ENCODE measurements at regions not wholly inside any gene's neighbourhood (a gene's known extent, or its start where the extent isn't known, plus 50 kb on each side); places are given as distances from the start of the nearest gene placed in this dataset.

GRCh38 chr18:70982292-70982691 lies 693.4 kb downstream of the SOCS6 start:
- no peak overlapping the region for H4K5ac ChIP-seq (ENCODE audit: low read length)
- H3K9ac ChIP-seq (ENCODE audit: low read length), result no peak overlapping the region
- H3K56ac ChIP-seq (ENCODE audit: low read length), result no peak overlapping the region
- H2BK5ac ChIP-seq (ENCODE audit: low read length), result no peak overlapping the region
- no peaks in the 10 kb centered on the region for H3K27me3 ChIP-seq (ENCODE audit: insufficient read depth, low read length, poor library complexity)
- no peak overlapping the region for H3K4me2 ChIP-seq (ENCODE audit: low read length)
- no peak overlapping the region for H4K8ac ChIP-seq (ENCODE audit: low read depth, low read length)
- no peak overlapping the region for H2AK5ac ChIP-seq (ENCODE audit: low read length)
- H3K79me1 ChIP-seq (ENCODE audit: low read length), result no peaks in the 10 kb centered on the region
- H3K79me2 ChIP-seq (ENCODE audit: control insufficient read depth, insufficient read depth, low read length), result no peaks in the 10 kb centered on the region
- no peak for DNase-seq
- H3K18ac ChIP-seq (ENCODE audit: low read length), result no peak overlapping the region
- no peak overlapping the region for H3K27ac ChIP-seq (ENCODE audit: low read depth, low read length)
- H3K36me3 ChIP-seq (ENCODE audit: control insufficient read depth, insufficient read depth, low read length), result no peaks in the 10 kb centered on the region
- H2BK120ac ChIP-seq (ENCODE audit: low read depth, low read length), result no peak overlapping the region
- H3K4ac ChIP-seq (ENCODE audit: low read depth, low read length), result no peak overlapping the region
- H3K4me1 ChIP-seq (ENCODE audit: control insufficient read depth, low read depth, low read length), result no peaks in the 10 kb centered on the region
- H3K23ac ChIP-seq (ENCODE audit: low read length), result no peak overlapping the region
- WGBS (ENCODE audit: extremely low coverage, insufficient coverage, low lambda C conversion rate), result no CpG with 5 or more reads among the region's 2 CpGs
- H2BK15ac ChIP-seq (replicated peaks; ENCODE audit: low read depth), result no peak overlapping the region
- no peak overlapping the region for H3K4me3 ChIP-seq (ENCODE audit: low read length)

GRCh38 chr18:70981400-70982140 lies 692.7 kb downstream of the SOCS6 start:
- Histone ChIP-seq H3K23ac (ENCODE audit: low read length) (no peak overlapping the region), H3K79me2 (ENCODE audit: control insufficient read depth, insufficient read depth, low read length) (no peaks in the 10 kb centered on the region), H2BK120ac (ENCODE audit: low read depth, low read length) (no peak overlapping the region), H3K56ac (ENCODE audit: low read length) (no peak overlapping the region), H3K27ac (ENCODE audit: low read depth, low read length) (no peak overlapping the region), H3K18ac (ENCODE audit: low read length) (no peak overlapping the region), H3K9ac (ENCODE audit: low read length) (no peak overlapping the region), H3K4me1 (ENCODE audit: control insufficient read depth, low read depth, low read length) (no peaks in the 10 kb centered on the region), H3K4me3 (ENCODE audit: low read length) (no peak overlapping the region), H3K4ac (ENCODE audit: low read depth, low read length) (no peak overlapping the region), H2BK5ac (ENCODE audit: low read length) (no peak overlapping the region), H3K27me3 (ENCODE audit: insufficient read depth, low read length, poor library complexity) (no peaks in the 10 kb centered on the region), H3K4me2 (ENCODE audit: low read length) (no peak overlapping the region), H2AK5ac (ENCODE audit: low read length) (no peak overlapping the region), H3K36me3 (ENCODE audit: control insufficient read depth, insufficient read depth, low read length) (no peaks in the 10 kb centered on the region), H3K79me1 (ENCODE audit: low read length) (no peaks in the 10 kb centered on the region), H4K8ac (ENCODE audit: low read depth, low read length) (no peak overlapping the region), H4K5ac (ENCODE audit: low read length) (no peak overlapping the region), H2BK15ac (replicated peaks; ENCODE audit: low read depth) (no peak overlapping the region)
- DNase-seq, result no peak
- WGBS (ENCODE audit: extremely low coverage, insufficient coverage, low lambda C conversion rate), result no CpG with 5 or more reads among the region's 6 CpGs

GRCh38 chr18:70973626-70974025 lies 684.8 kb downstream of the SOCS6 start:
- no peak overlapping the region for H3K27ac ChIP-seq (ENCODE audit: low read depth, low read length)
- no peak overlapping the region for H3K56ac ChIP-seq (ENCODE audit: low read length)
- no peaks in the 10 kb centered on the region for H3K79me2 ChIP-seq (ENCODE audit: control insufficient read depth, insufficient read depth, low read length)
- H3K18ac ChIP-seq (ENCODE audit: low read length), result no peak overlapping the region
- H2BK15ac ChIP-seq (replicated peaks; ENCODE audit: low read depth), result no peak overlapping the region
- no peak overlapping the region for H3K23ac ChIP-seq (ENCODE audit: low read length)
- no peak overlapping the region for H4K5ac ChIP-seq (ENCODE audit: low read length)
- H3K4ac ChIP-seq (ENCODE audit: low read depth, low read length), result no peak overlapping the region
- H3K36me3 ChIP-seq (ENCODE audit: control insufficient read depth, insufficient read depth, low read length), result no peaks in the 10 kb centered on the region
- no peak overlapping the region for H3K9ac ChIP-seq (ENCODE audit: low read length)
- H3K27me3 ChIP-seq (ENCODE audit: insufficient read depth, low read length, poor library complexity), result no peaks in the 10 kb centered on the region
- no CpG with 5 or more reads among the region's 5 CpGs for WGBS (ENCODE audit: extremely low coverage, insufficient coverage, low lambda C conversion rate)
- no peak overlapping the region for H3K4me2 ChIP-seq (ENCODE audit: low read length)
- no peak overlapping the region for H3K4me3 ChIP-seq (ENCODE audit: low read length)
- no peak overlapping the region for H2AK5ac ChIP-seq (ENCODE audit: low read length)
- no peak overlapping the region for H4K8ac ChIP-seq (ENCODE audit: low read depth, low read length)
- H3K79me1 ChIP-seq (ENCODE audit: low read length), result no peaks in the 10 kb centered on the region
- H3K4me1 ChIP-seq (ENCODE audit: control insufficient read depth, low read depth, low read length), result no peaks in the 10 kb centered on the region
- H2BK120ac ChIP-seq (ENCODE audit: low read depth, low read length), result no peak overlapping the region
- DNase-seq, result peak; percentile 60
- no peak overlapping the region for H2BK5ac ChIP-seq (ENCODE audit: low read length)

GRCh38 chr18:70966419-70966818 lies 677.6 kb downstream of the SOCS6 start:
- H4K5ac ChIP-seq (ENCODE audit: low read length), result no peak overlapping the region
- DNase-seq, result no peak
- WGBS (ENCODE audit: extremely low coverage, insufficient coverage, low lambda C conversion rate), result no CpG with 5 or more reads among the region's 3 CpGs

GRCh38 chr18:70961939-70962338 lies 673.1 kb downstream of the SOCS6 start:
- Histone ChIP-seq H3K4ac (ENCODE audit: low read depth, low read length) (no peak overlapping the region), H3K27me3 (ENCODE audit: insufficient read depth, low read length, poor library complexity) (no peaks in the 10 kb centered on the region)
- WGBS (ENCODE audit: extremely low coverage, insufficient coverage, low lambda C conversion rate), result no CpG with 5 or more reads among the region's 3 CpGs

More at GRCh38 chr18:70966419-70966818, 677.6 kb downstream of the SOCS6 start:
- no peak overlapping the region for H3K18ac ChIP-seq (ENCODE audit: low read length)
- no peaks in the 10 kb centered on the region for H3K4me1 ChIP-seq (ENCODE audit: control insufficient read depth, low read depth, low read length)
- no peak overlapping the region for H2BK15ac ChIP-seq (replicated peaks; ENCODE audit: low read depth)
- H3K23ac ChIP-seq (ENCODE audit: low read length), result no peak overlapping the region
- H3K56ac ChIP-seq (ENCODE audit: low read length), result no peak overlapping the region
- no peak overlapping the region for H3K4me2 ChIP-seq (ENCODE audit: low read length)
- H4K8ac ChIP-seq (ENCODE audit: low read depth, low read length), result no peak overlapping the region
- no peak overlapping the region for H3K4ac ChIP-seq (ENCODE audit: low read depth, low read length)
- H2BK5ac ChIP-seq (ENCODE audit: low read length), result no peak overlapping the region
- no peaks in the 10 kb centered on the region for H3K36me3 ChIP-seq (ENCODE audit: control insufficient read depth, insufficient read depth, low read length)
- H3K79me1 ChIP-seq (ENCODE audit: low read length), result no peaks in the 10 kb centered on the region
- no peak overlapping the region for H3K27ac ChIP-seq (ENCODE audit: low read depth, low read length)
- no peaks in the 10 kb centered on the region for H3K79me2 ChIP-seq (ENCODE audit: control insufficient read depth, insufficient read depth, low read length)
- H3K9ac ChIP-seq (ENCODE audit: low read length), result no peak overlapping the region
- no peak overlapping the region for H2AK5ac ChIP-seq (ENCODE audit: low read length)
- no peaks in the 10 kb centered on the region for H3K27me3 ChIP-seq (ENCODE audit: insufficient read depth, low read length, poor library complexity)
- H3K4me3 ChIP-seq (ENCODE audit: low read length), result no peak overlapping the region
- H2BK120ac ChIP-seq (ENCODE audit: low read depth, low read length), result no peak overlapping the region

GRCh38 chr18:70956554-70956953 lies 667.7 kb downstream of the SOCS6 start:
- no peak overlapping the region for H4K5ac ChIP-seq (ENCODE audit: low read length)
- H2BK15ac ChIP-seq (replicated peaks; ENCODE audit: low read depth), result no peak overlapping the region
- no peak overlapping the region for H3K4me2 ChIP-seq (ENCODE audit: low read length)
- H4K8ac ChIP-seq (ENCODE audit: low read depth, low read length), result no peak overlapping the region
- no peak overlapping the region for H2BK120ac ChIP-seq (ENCODE audit: low read depth, low read length)
- H3K4me3 ChIP-seq (ENCODE audit: low read length), result no peak overlapping the region
- no peaks in the 10 kb centered on the region for H3K4me1 ChIP-seq (ENCODE audit: control insufficient read depth, low read depth, low read length)
- no peaks in the 10 kb centered on the region for H3K36me3 ChIP-seq (ENCODE audit: control insufficient read depth, insufficient read depth, low read length)
- H2AK5ac ChIP-seq (ENCODE audit: low read length), result no peak overlapping the region
- H3K56ac ChIP-seq (ENCODE audit: low read length), result no peak overlapping the region
- DNase-seq, result peak; percentile 4
- H3K4ac ChIP-seq (ENCODE audit: low read depth, low read length), result no peak overlapping the region
- no peak overlapping the region for H3K27ac ChIP-seq (ENCODE audit: low read depth, low read length)
- no peaks in the 10 kb centered on the region for H3K27me3 ChIP-seq (ENCODE audit: insufficient read depth, low read length, poor library complexity)
- no peaks in the 10 kb centered on the region for H3K79me2 ChIP-seq (ENCODE audit: control insufficient read depth, insufficient read depth, low read length)
- H3K79me1 ChIP-seq (ENCODE audit: low read length), result no peaks in the 10 kb centered on the region
- H3K18ac ChIP-seq (ENCODE audit: low read length), result no peak overlapping the region
- no peak overlapping the region for H3K23ac ChIP-seq (ENCODE audit: low read length)
- H3K9ac ChIP-seq (ENCODE audit: low read length), result no peak overlapping the region
- no peak overlapping the region for H2BK5ac ChIP-seq (ENCODE audit: low read length)
- WGBS (ENCODE audit: extremely low coverage, insufficient coverage, low lambda C conversion rate), result no CpG with 5 or more reads among the region's 6 CpGs

More at GRCh38 chr18:70961939-70962338, 673.1 kb downstream of the SOCS6 start:
- Histone ChIP-seq H3K4me1 (ENCODE audit: control insufficient read depth, low read depth, low read length) (no peaks in the 10 kb centered on the region), H2BK5ac (ENCODE audit: low read length) (no peak overlapping the region), H3K18ac (ENCODE audit: low read length) (no peak overlapping the region), H3K79me1 (ENCODE audit: low read length) (no peaks in the 10 kb centered on the region), H3K79me2 (ENCODE audit: control insufficient read depth, insufficient read depth, low read length) (no peaks in the 10 kb centered on the region), H2AK5ac (ENCODE audit: low read length) (no peak overlapping the region), H3K9ac (ENCODE audit: low read length) (no peak overlapping the region), H3K4me2 (ENCODE audit: low read length) (no peak overlapping the region), H2BK15ac (replicated peaks; ENCODE audit: low read depth) (no peak overlapping the region), H2BK120ac (ENCODE audit: low read depth, low read length) (no peak overlapping the region), H3K27ac (ENCODE audit: low read depth, low read length) (no peak overlapping the region), H4K5ac (ENCODE audit: low read length) (no peak overlapping the region), H3K4me3 (ENCODE audit: low read length) (no peak overlapping the region), H3K36me3 (ENCODE audit: control insufficient read depth, insufficient read depth, low read length) (no peaks in the 10 kb centered on the region), H4K8ac (ENCODE audit: low read depth, low read length) (no peak overlapping the region), H3K56ac (ENCODE audit: low read length) (no peak overlapping the region), H3K23ac (ENCODE audit: low read length) (no peak overlapping the region)
- DNase-seq, result no peak
